ENCODE measurements at regions not wholly inside any gene's neighbourhood (a gene's known extent, or its start where the extent isn't known, plus 50 kb on each side); places are given as distances from the start of the nearest gene placed in this dataset.
A peak's percentile ranks its signal among the peaks of the same experiment; 100 is the strongest.

DNA sequence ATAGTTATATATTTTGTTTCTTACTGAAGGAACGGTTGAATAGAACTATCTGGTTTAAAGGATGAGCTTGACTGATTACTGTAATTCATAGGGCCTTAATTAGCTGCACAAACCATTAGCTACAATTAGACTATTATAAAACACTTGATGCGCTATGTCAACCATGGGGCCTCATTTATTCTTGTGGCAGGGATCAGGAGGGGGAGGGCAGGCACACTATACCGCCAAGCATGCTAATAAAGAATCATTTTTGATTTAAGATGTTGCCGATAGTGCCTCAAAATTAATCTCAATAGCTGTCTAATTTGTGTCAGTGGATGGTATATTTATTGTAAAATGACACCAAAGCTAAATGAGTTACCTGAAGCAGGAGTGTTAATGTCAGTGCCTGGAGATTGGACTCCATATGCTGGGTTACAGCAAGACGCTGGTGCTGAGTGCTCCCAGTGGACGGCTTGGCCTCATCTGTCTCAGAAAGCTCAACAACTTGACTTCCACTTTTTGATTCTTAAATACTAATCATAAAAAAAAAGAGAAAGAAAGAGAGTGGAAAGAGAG lies 1007.0 kb upstream of the CELF4 start:
- peaks cover 7% of the 10 kb centered on the region for H3K4me1 Mint-ChIP-seq
- ATAC-seq, result no peak

DNA sequence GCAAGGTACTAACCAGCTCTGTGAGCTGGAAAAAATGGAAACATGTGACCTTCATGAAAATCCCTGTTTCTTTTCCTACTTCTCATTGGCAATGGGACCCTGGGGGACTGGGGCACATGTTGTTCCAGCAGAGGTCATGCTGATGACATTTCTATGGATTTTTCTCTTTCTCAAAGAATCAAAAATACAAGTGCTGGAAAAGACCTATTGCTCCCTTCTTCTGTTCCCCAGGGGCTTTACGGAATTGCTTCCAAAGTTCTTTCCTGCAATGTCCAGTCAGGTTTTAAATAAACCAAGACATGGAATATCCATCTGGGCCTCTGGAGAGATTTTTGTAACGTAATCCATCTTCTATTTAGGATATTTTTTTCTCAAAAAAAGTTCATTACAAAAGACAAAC lies 1006.1 kb upstream of the CELF4 start:
- ATAC-seq, result no peak
- H3K4me1 Mint-ChIP-seq, result peaks cover 6% of the 10 kb centered on the region

More for the DNA sequence above, 1007.0 kb upstream of the CELF4 start:
- no peak overlapping the region for H3K27ac Mint-ChIP-seq
- H3K36me3 Mint-ChIP-seq, result no peaks in the 10 kb centered on the region
- no peak for DNase-seq (ENCODE audit: low spot score in 2 of 2)
- H3K4me3 Mint-ChIP-seq, result no peak overlapping the region
- peaks cover 7% of the 10 kb centered on the region for H3K9me3 Mint-ChIP-seq

DNA sequence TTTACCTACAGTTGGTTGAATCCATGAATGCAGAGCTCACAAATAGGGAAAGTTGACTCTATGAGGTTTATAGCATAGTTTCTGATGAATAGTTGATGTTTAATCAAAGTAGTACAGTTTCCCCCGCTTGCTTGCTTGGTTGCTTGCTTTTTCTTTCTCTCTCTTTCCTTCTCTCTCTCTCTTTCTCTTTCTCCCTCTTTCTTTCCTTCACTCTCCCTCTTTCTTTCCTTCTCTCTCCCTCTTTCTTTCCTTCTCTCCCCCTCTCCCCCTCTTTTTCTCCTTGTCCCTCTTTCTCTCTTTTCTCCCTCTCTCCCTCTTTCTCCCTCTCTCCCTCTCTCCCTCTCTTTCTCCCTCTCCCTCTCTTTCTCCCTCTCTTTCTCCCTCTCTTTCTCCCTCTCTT lies 999.9 kb upstream of the CELF4 start:
- Mint-ChIP-seq H3K27ac (no peak overlapping the region), H3K36me3 (no peaks in the 10 kb centered on the region), H3K4me1 (no peaks in the 10 kb centered on the region), H3K9me3 (peaks cover 3% of the 10 kb centered on the region), H3K4me3 (no peak overlapping the region)
- no peak for ATAC-seq
- no peak for DNase-seq (ENCODE audit: low spot score in 2 of 2)

More for the DNA sequence above, 1006.1 kb upstream of the CELF4 start:
- Mint-ChIP-seq H3K9me3 (peaks cover 7% of the 10 kb centered on the region), H3K4me3 (no peak overlapping the region), H3K27ac (no peak overlapping the region), H3K36me3 (no peaks in the 10 kb centered on the region)
- no peak for DNase-seq (ENCODE audit: low spot score in 2 of 2)

DNA sequence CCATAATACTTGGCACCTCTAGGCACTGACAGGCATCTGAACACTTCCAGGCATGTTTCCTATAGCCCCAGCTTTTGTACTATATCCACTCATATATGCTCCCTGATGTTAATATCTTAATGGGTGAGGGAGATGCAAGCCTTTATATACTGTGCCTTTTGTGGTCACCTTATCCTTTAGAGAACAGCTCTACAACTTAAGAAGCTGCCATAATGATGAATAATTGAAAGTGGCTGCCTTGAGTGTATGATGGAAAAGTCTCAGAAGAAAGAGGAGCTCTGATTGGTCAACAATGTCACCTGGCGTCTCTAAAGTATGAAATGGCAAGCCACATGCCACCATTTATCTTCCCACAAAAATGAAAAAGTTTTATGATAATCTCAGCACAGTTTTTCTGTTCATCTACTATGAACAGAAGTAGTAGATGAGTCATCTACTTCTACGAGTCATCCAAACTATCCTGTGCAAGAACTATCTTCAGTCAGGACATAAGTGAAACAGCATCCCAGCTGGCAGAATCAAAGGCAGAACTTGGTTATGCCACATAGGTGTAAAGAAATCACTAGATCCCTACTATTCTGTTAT lies 997.9 kb upstream of the CELF4 start:
- Mint-ChIP-seq H3K9me3 (peaks cover 3% of the 10 kb centered on the region), H3K4me1 (no peaks in the 10 kb centered on the region), H3K36me3 (no peaks in the 10 kb centered on the region), H3K4me3 (no peak overlapping the region), H3K27ac (no peak overlapping the region)
- ATAC-seq (peak; percentile 48), DNase-seq (ENCODE audit: low spot score in 2 of 2) (no peak)

DNA sequence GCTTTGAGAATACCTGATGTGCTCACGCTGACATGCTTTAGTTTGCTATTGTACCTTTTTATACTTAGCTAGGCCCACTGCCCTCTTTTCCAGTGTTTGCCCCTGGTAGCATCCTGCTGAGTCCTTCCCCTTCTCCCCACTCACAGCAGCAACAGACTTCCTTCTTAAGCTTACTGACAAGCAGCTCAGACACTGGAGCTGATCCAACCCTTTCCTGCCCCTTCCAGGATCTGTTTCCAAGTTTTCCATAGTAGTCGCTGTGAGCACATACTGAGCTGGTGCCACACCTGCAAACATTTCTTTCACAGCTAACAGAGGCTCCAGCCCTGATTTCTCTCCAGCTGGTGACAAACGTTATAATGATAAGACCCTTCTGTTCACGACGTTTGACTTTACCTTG lies 991.4 kb upstream of the CELF4 start:
- DNase-seq (ENCODE audit: low spot score in 2 of 2) (no peak), ATAC-seq (no peak)
- Mint-ChIP-seq H3K9me3 (peaks cover 10% of the 10 kb centered on the region), H3K36me3 (no peaks in the 10 kb centered on the region), H3K4me1 (no peaks in the 10 kb centered on the region), H3K4me3 (no peak overlapping the region), H3K27ac (no peak overlapping the region)

DNA sequence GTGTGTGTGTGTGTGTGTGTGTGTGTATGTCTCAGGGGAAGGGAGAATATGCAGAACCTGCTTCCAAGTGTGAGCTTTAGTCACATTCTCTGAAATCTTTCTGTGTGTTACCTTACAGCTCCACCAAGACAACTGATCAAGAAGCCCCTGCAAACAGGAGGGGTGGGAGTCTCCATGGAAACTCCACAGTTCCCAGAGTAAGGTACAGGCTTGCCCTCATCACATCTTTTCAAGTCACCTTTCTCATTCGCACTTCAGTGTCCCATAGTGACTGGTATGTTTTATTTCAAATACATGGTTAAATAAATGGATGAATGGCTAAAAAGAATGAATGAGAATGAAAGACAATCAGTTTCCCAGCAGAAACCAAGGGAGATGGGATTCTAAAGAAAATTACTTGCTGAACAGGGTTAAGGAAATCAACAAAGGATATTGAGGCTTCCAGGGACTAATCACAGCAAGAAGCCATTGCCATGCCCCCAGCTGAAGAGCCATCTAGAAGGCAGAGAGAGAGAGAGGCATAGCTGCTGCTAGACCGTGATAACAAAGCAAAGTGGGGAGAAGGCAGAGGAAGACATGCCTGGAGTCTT lies 987.2 kb upstream of the CELF4 start:
- H3K36me3 Mint-ChIP-seq, result no peaks in the 10 kb centered on the region
- ATAC-seq, result no peak
- no peak overlapping the region for H3K4me3 Mint-ChIP-seq
- no peak for DNase-seq (ENCODE audit: low spot score in 2 of 2)
- no peaks in the 10 kb centered on the region for H3K4me1 Mint-ChIP-seq
- peaks cover 13% of the 10 kb centered on the region for H3K9me3 Mint-ChIP-seq
- H3K27ac Mint-ChIP-seq, result no peak overlapping the region

DNA sequence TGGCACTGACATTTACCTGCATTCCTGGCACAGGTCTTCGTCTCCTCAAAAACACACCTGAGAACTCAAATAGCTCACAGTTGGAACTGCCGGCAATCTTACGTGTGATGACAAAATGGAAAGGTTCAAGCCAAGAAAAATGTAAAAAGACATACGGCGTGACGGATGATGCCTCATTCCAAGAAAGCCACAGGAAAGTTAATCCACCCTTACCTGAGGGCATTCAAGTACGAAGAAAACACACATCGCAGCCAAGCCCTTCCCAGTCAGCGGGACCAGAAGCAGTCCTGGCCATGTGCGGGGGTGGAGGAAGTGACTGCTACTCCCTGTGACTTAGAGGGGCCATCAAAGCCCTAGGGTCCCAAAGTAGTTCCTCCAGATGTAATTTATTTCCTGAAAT lies 986.3 kb upstream of the CELF4 start:
- Mint-ChIP-seq H3K27ac (no peak overlapping the region), H3K4me1 (no peaks in the 10 kb centered on the region), H3K9me3 (peaks cover 10% of the 10 kb centered on the region), H3K4me3 (no peak overlapping the region), H3K36me3 (no peaks in the 10 kb centered on the region)
- ATAC-seq (no peak), DNase-seq (ENCODE audit: low spot score in 2 of 2) (no peak)

DNA sequence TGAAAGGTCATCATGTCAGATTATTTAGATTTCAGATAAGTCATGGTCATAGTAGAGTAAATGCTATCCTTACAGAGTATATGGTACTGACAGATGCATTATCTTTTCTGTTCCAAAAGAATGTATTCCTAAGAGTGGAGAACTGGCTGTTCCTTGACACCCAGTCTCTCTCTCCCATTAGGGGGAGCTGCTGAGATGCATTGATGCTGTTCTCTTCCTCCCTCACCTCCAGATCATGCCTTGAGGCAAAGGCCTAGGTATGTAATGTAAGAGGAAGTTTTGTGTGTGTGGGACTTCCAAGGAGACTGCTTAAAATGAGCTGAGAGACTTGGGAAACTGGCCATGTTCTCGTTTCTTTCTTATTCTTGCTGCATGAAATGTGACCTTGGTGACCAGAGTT lies 979.5 kb upstream of the CELF4 start:
- ATAC-seq (no peak), DNase-seq (ENCODE audit: low spot score in 2 of 2) (no peak)
- Mint-ChIP-seq H3K36me3 (no peaks in the 10 kb centered on the region), H3K4me1 (no peaks in the 10 kb centered on the region), H3K9me3 (peaks cover 3% of the 10 kb centered on the region), H3K4me3 (no peak overlapping the region), H3K27ac (no peak overlapping the region)

DNA sequence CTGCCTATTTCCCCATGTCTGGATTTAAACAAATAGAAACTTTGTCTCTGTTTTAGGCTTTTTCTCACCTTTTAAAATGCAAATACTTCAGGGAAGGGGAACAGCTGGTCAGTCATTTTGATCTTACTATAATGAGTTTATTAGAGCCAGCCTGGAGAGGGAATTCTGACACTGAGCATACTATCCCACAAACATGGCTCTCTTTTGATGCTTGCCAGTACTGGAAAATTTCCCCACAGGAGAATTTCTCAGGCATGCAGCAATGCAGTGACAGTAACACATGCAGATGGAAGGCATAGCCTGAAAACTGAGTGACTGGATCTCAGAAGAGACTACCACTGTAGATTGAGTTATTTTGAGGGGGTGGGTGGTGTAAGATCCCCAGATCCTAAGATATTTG lies 974.3 kb upstream of the CELF4 start:
- ATAC-seq (no peak), DNase-seq (ENCODE audit: low spot score in 2 of 2) (no peak)
- no peaks in the 10 kb centered on the region for H3K36me3 Mint-ChIP-seq
- no peaks in the 10 kb centered on the region for H3K4me1 Mint-ChIP-seq
- H3K9me3 Mint-ChIP-seq, result peaks cover 9% of the 10 kb centered on the region
- H3K27ac Mint-ChIP-seq, result no peak overlapping the region
- H3K4me3 Mint-ChIP-seq, result no peak overlapping the region

DNA sequence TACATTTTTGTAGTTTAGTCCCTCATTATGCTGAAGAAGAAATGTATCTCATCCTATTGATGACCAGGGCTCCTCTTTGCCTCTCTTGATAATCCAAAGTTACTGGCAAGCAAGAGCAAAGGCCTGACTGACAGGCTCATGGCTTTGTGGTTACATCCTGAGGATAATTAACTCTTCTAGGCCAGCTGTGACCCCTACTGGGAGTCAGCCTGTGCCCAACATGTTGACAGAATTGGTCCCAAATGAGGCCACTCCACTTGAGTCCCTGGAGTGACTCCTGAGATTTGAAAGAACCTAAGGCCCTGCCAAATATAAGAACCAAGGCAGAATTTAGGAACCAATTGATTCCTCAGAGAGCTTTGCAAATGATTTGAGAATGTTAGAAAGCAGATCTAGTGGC lies 973.8 kb upstream of the CELF4 start:
- ATAC-seq, result no peak
- H3K27ac Mint-ChIP-seq, result no peak overlapping the region
- no peak overlapping the region for H3K4me3 Mint-ChIP-seq
- DNase-seq (ENCODE audit: low spot score in 2 of 2), result no peak
- no peaks in the 10 kb centered on the region for H3K4me1 Mint-ChIP-seq
- peaks cover 9% of the 10 kb centered on the region for H3K9me3 Mint-ChIP-seq
- H3K36me3 Mint-ChIP-seq, result no peaks in the 10 kb centered on the region

DNA sequence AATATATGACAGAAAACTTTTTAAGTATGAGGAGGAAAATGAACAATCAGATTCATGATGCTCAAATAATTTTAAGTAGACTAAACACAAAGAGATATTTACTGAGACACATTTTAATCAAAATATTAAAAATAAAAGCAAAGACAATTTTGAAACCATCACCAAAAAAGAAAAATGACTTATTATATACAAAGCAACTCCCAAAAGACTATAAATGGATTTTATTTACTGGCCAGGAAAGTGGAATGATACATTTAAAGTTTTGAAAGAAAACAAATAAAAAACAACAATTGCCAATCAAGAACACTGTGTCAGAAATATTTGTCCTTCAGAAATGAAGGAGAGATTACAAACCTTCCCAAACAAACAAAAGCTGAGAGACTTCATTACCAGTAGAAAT lies 968.5 kb upstream of the CELF4 start:
- H3K36me3 Mint-ChIP-seq, result no peaks in the 10 kb centered on the region
- no peak for ATAC-seq
- H3K9me3 Mint-ChIP-seq, result peaks cover 8% of the 10 kb centered on the region
- no peaks in the 10 kb centered on the region for H3K4me1 Mint-ChIP-seq
- DNase-seq (ENCODE audit: low spot score in 2 of 2), result no peak
- H3K4me3 Mint-ChIP-seq, result no peak overlapping the region
- H3K27ac Mint-ChIP-seq, result no peak overlapping the region

DNA sequence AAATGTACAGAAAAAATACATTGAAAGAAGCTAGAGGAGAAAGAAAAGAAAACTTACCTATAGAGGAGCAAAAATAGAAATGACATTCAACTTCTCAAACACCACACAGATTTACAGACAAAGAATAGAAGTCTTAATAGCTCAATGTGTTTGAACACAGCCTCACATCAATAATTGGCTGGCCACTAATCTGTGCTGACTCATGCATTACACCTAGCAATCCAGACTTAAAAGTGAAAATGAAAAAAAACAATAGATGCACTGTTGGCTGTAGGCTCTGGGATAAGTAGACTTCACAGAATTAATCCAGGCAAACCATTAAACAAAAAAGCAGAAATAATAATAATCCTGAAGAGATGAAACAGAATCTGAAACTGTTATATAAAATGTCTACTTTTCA lies 961.3 kb upstream of the CELF4 start:
- no peak for DNase-seq (ENCODE audit: low spot score in 2 of 2)
- no peaks in the 10 kb centered on the region for H3K4me1 Mint-ChIP-seq
- no peak for ATAC-seq
- H3K36me3 Mint-ChIP-seq, result no peaks in the 10 kb centered on the region
- H3K9me3 Mint-ChIP-seq, result peaks cover 10% of the 10 kb centered on the region
- no peak overlapping the region for H3K27ac Mint-ChIP-seq
- no peak overlapping the region for H3K4me3 Mint-ChIP-seq

DNA sequence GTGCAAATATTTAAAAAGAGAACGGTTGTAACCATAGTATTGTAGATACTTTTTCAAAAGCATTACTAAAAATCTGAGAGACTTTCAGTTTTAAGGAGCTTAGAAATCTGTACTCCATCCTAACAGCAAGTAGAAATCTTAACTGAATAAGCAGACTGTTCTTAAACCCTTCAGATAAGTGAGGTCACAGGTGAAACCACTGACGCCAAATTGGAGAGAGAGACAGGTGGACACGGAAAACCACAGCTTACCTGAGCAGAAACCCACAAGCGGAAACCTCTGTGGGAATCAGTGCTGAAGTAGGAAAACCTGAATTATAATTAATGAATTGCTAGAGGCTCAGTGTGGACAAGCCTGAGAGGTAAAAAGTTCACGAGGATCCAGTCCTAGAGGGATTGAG lies 959.4 kb upstream of the CELF4 start:
- ATAC-seq, result no peak
- DNase-seq (ENCODE audit: low spot score in 2 of 2), result no peak
- H3K9me3 Mint-ChIP-seq, result peaks cover 7% of the 10 kb centered on the region
- H3K4me1 Mint-ChIP-seq, result no peaks in the 10 kb centered on the region
- no peaks in the 10 kb centered on the region for H3K36me3 Mint-ChIP-seq
- no peak overlapping the region for H3K4me3 Mint-ChIP-seq
- H3K27ac Mint-ChIP-seq, result no peak overlapping the region

DNA sequence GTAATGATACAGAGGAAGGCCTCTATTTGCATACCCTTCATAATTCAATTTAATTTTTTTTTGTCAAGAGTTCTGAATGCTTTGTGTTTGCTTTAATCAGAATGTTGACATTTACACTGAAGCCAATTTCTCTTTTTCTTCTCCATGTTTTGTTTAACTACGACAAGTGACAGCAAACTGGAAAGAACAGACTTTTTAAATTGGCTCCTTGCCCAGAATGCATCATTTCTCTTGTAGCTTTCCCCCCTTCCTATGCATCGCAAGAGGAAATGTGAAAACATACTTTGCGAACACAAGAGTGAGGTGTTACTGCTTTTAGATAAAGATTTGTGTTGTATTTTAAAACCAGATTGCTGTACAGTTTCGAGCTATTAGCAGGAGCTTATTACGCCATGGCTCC lies 955.2 kb upstream of the CELF4 start:
- H3K9me3 Mint-ChIP-seq, result peaks cover 14% of the 10 kb centered on the region
- H3K27ac Mint-ChIP-seq, result no peak overlapping the region
- no peaks in the 10 kb centered on the region for H3K4me1 Mint-ChIP-seq
- no peak for DNase-seq (ENCODE audit: low spot score in 2 of 2)
- no peaks in the 10 kb centered on the region for H3K36me3 Mint-ChIP-seq
- ATAC-seq, result no peak
- H3K4me3 Mint-ChIP-seq, result no peak overlapping the region

DNA sequence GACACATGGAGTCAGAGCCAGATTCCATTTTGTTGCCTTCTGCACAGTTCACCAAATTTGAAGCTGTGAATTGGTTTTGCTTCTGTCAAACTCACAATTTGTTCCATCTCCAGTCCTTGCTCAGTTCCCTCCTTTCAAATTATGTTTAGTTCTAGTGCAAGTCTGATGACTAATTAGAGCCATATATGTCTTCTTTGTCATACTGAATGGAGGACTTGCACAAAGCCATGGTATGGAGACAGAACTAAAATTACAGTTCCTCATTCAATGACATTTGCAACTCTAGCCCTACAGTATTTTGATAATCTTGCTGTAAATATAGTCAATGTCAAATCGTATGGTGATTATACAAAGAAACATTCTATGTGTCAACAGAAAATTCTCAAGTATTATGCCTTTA lies 936.9 kb upstream of the CELF4 start:
- no peaks in the 10 kb centered on the region for H3K4me1 Mint-ChIP-seq
- peaks cover 5% of the 10 kb centered on the region for H3K9me3 Mint-ChIP-seq
- no peak overlapping the region for H3K4me3 Mint-ChIP-seq
- H3K27ac Mint-ChIP-seq, result no peak overlapping the region
- ATAC-seq (no peak), DNase-seq (ENCODE audit: low spot score in 2 of 2) (no peak)
- no peaks in the 10 kb centered on the region for H3K36me3 Mint-ChIP-seq

DNA sequence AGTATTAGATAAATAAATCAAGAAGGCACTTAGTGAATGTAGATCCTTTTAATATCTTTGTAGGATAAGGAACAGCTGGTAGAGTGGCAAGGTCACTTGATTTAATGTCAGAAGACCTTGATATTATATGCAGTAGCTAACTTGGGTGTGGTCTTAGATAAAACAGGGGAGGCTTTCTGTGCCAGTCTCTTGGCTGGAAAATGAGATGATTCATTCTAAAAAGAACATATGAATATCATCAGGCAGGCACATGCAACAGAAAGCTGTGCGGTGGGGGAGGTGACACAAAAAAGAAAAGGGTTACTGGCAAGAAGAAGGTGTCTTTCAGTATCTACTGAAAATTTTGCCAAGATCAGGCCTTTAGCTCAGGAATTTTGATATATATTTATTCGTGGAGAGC lies 931.7 kb upstream of the CELF4 start:
- Mint-ChIP-seq H3K4me1 (no peaks in the 10 kb centered on the region), H3K9me3 (peaks cover 10% of the 10 kb centered on the region), H3K36me3 (no peaks in the 10 kb centered on the region), H3K4me3 (no peak overlapping the region), H3K27ac (no peak overlapping the region)
- DNase-seq (ENCODE audit: low spot score in 2 of 2), result no peak
- no peak for ATAC-seq

Measured in stimulated activated effector memory CD8-positive, alpha-beta T cell treated with anti-CD3 and anti-CD28 coated beads, Interleukin-12 subunit alpha, Interleukin-12 subunit beta, amount 100 ng/mL, for 72 hours (primary cell).